ENCODE measurements at regions not wholly inside any gene's neighbourhood (a gene's known extent, or its start where the extent isn't known, plus 50 kb on each side); places are given as distances from the start of the nearest gene placed in this dataset.

GRCh38 chr3:10581716-10582115, 76.3 kb upstream of the ATP2B2 start:
- H3K4me3 ChIP-seq (ENCODE audit: low read depth, low read length) = no peak overlapping the region
- no peak for TF ChIP-seq CTCF (IDR thresholded peaks at IDR 0.05; ENCODE audit: control insufficient read depth, extremely low read depth, insufficient read depth)
- DNase-seq (ENCODE audit: low read depth) = no peak

GRCh38 chr3:10582733-10583132, 77.3 kb upstream of the ATP2B2 start:
- H3K4me3 ChIP-seq (ENCODE audit: low read depth, low read length) = no peak overlapping the region
- TF ChIP-seq CTCF (IDR thresholded peaks at IDR 0.05; ENCODE audit: control insufficient read depth, extremely low read depth, insufficient read depth) = no peak
- peak; percentile 15 for DNase-seq (ENCODE audit: low read depth)

- H3K4me3 ChIP-seq (ENCODE audit: low read depth, low read length) = no peak overlapping the region
- no peak for TF ChIP-seq CTCF (IDR thresholded peaks at IDR 0.05; ENCODE audit: control insufficient read depth, extremely low read depth, insufficient read depth)
- peak; percentile 44 for DNase-seq (ENCODE audit: low read depth)
Measured at GRCh38 chr3:10583798-10584708, 78.7 kb upstream of the ATP2B2 start.

- no peak for TF ChIP-seq CTCF (IDR thresholded peaks at IDR 0.05; ENCODE audit: control insufficient read depth, extremely low read depth, insufficient read depth)
- DNase-seq (ENCODE audit: low read depth) = no peak
- no peak overlapping the region for H3K4me3 ChIP-seq (ENCODE audit: low read depth, low read length)
Measured at GRCh38 chr3:10585945-10586344, 80.6 kb upstream of the ATP2B2 start.

- TF ChIP-seq CTCF (IDR thresholded peaks at IDR 0.05; ENCODE audit: control insufficient read depth, extremely low read depth, insufficient read depth) = no peak
- DNase-seq (ENCODE audit: low read depth) = peak; percentile 50
- no peak overlapping the region for H3K4me3 ChIP-seq (ENCODE audit: low read depth, low read length)
Measured at GRCh38 chr3:10594915-10595314, 89.5 kb upstream of the ATP2B2 start.

GRCh38 chr3:10596746-10597448, 91.5 kb upstream of the ATP2B2 start:
- no peak overlapping the region for H3K4me3 ChIP-seq (ENCODE audit: low read depth, low read length)
- TF ChIP-seq CTCF (IDR thresholded peaks at IDR 0.05; ENCODE audit: control insufficient read depth, extremely low read depth, insufficient read depth) = no peak
- DNase-seq (ENCODE audit: low read depth) = no peak

Data from LNCaP clone FGC (cell line).